A673 (cell line): ENCODE measurements at regions not wholly inside any gene's neighbourhood (a gene's known extent, or its start where the extent isn't known, plus 50 kb on each side); places are given as distances from the start of the nearest gene placed in this dataset.

Experiments used
- EZH2 ChIP-seq: fragments of 200-600 bp; sonication (generic); IDR thresholded peaks from 2 replicates; pipeline ENCODE4 v1.6.1; 2017; ENCODE audit warnings: borderline replicate concordance, low read depth, mild to moderate bottlenecking, mixed read lengths, antibody characterized with exemption, low read length; ENCODE audit not compliant: poor library complexity, severe bottlenecking
- TF ChIP-seq, protein P1 (sequence below): fragments of 300-800, 200-600 bp; sonication (generic); conservative IDR thresholded peaks from 2 replicates; pipeline ENCODE4 v1.5.1; 2017; ENCODE audit warnings: low read depth, mild to moderate bottlenecking, antibody characterized with exemption, low read length, moderate library complexity, mixed read lengths

- TF ChIP-seq, protein P1, sequence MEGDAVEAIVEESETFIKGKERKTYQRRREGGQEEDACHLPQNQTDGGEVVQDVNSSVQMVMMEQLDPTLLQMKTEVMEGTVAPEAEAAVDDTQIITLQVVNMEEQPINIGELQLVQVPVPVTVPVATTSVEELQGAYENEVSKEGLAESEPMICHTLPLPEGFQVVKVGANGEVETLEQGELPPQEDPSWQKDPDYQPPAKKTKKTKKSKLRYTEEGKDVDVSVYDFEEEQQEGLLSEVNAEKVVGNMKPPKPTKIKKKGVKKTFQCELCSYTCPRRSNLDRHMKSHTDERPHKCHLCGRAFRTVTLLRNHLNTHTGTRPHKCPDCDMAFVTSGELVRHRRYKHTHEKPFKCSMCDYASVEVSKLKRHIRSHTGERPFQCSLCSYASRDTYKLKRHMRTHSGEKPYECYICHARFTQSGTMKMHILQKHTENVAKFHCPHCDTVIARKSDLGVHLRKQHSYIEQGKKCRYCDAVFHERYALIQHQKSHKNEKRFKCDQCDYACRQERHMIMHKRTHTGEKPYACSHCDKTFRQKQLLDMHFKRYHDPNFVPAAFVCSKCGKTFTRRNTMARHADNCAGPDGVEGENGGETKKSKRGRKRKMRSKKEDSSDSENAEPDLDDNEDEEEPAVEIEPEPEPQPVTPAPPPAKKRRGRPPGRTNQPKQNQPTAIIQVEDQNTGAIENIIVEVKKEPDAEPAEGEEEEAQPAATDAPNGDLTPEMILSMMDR: no peak
- TF ChIP-seq EZH2: no peak
These were observed 85.5 kb downstream of the RIPK4 start for GRCh38 chr21:41681348-41681801.
